ENCODE measurements at regions not wholly inside any gene's neighbourhood (a gene's known extent, or its start where the extent isn't known, plus 50 kb on each side); places are given as distances from the start of the nearest gene placed in this dataset.

GRCh38 chr2:8087480-8087840 is 594.4 kb upstream of the ID2 start:
- WGBS, 2 donors (ENCODE audit: low coverage in 1 of 2) = 90 to 95% methylated on average over 2 to 3 of the region's 3 CpGs
- Histone ChIP-seq H3K4me1 (no peaks in the 10 kb centered on the region), H3K36me3 (no peaks in the 10 kb centered on the region), H3K27me3 (no peaks in the 10 kb centered on the region), H3K27ac (no peak overlapping the region), H3K4me3 (no peak overlapping the region), H3K9me3 (no peaks in the 10 kb centered on the region)
- no peak for DNase-seq
- intact Hi-C loops (cut with DNase I; ENCODE audit: low total_unique reads) = no loop called here
- in situ Hi-C loops (cut with MboI; ENCODE audit: low pct_ligation_motif_present in 1 of 4, low pct_unique_long_range_greater_than_20kb in 1 of 4, low sequenced_read_pairs in 3 of 4) = no loop called here
- TF ChIP-seq POLR2AphosphoS5 (IDR thresholded peaks at IDR 0.05) = no peak
- no peak for TF ChIP-seq POLR2A (IDR thresholded peaks at IDR 0.05)
- no peak for TF ChIP-seq CTCF (IDR thresholded peaks at IDR 0.05)
- no peak for TF ChIP-seq EP300 (IDR thresholded peaks at IDR 0.05; ENCODE audit: low read depth)

- no peaks in the 10 kb centered on the region for H3K36me3 ChIP-seq
- intact Hi-C loops (cut with DNase I; ENCODE audit: low total_unique reads) = no loop called here
- H3K4me3 ChIP-seq = no peak overlapping the region
- no peaks in the 10 kb centered on the region for H3K4me1 ChIP-seq
- no peaks in the 10 kb centered on the region for H3K9me3 ChIP-seq
- H3K27me3 ChIP-seq = no peaks in the 10 kb centered on the region
- 95 to 100% methylated on average over 1 of the region's 1 CpG for WGBS, 2 donors (ENCODE audit: low coverage in 1 of 2)
- no peak for DNase-seq
- in situ Hi-C loops (cut with MboI; ENCODE audit: low pct_ligation_motif_present in 1 of 4, low pct_unique_long_range_greater_than_20kb in 1 of 4, low sequenced_read_pairs in 3 of 4) = no loop called here
- TF ChIP-seq CTCF (IDR thresholded peaks at IDR 0.05) = no peak
- TF ChIP-seq POLR2AphosphoS5 (IDR thresholded peaks at IDR 0.05) = no peak
- no peak for TF ChIP-seq EP300 (IDR thresholded peaks at IDR 0.05; ENCODE audit: low read depth)
- TF ChIP-seq POLR2A (IDR thresholded peaks at IDR 0.05) = no peak
- no peak overlapping the region for H3K27ac ChIP-seq
These were observed 593.0 kb upstream of the ID2 start for GRCh38 chr2:8088810-8089209.

GRCh38 chr2:8089596-8089995 is 592.3 kb upstream of the ID2 start:
- DNase-seq = no peak
- TF ChIP-seq POLR2AphosphoS5 (IDR thresholded peaks at IDR 0.05) = no peak
- no peak for TF ChIP-seq POLR2A (IDR thresholded peaks at IDR 0.05)
- no peak for TF ChIP-seq CTCF (IDR thresholded peaks at IDR 0.05)
- H3K27me3 ChIP-seq = no peaks in the 10 kb centered on the region
- WGBS, 2 donors (ENCODE audit: low coverage in 1 of 2) = 77 to 85% methylated on average over 7 of the region's 7 CpGs
- no peaks in the 10 kb centered on the region for H3K36me3 ChIP-seq
- intact Hi-C loops (cut with DNase I; ENCODE audit: low total_unique reads) (no loop called here), in situ Hi-C loops (cut with MboI; ENCODE audit: low pct_ligation_motif_present in 1 of 4, low pct_unique_long_range_greater_than_20kb in 1 of 4, low sequenced_read_pairs in 3 of 4) (no loop called here)
- H3K9me3 ChIP-seq = no peaks in the 10 kb centered on the region
- no peak overlapping the region for H3K4me3 ChIP-seq
- no peak overlapping the region for H3K27ac ChIP-seq
- H3K4me1 ChIP-seq = no peaks in the 10 kb centered on the region

GRCh38 chr2:8090748-8091700 is 590.8 kb upstream of the ID2 start:
- 77 to 85% methylated on average over 4 to 5 of the region's 5 CpGs for WGBS, 2 donors (ENCODE audit: low coverage in 1 of 2)
- peak; percentile 17 for DNase-seq
- no peaks in the 10 kb centered on the region for H3K9me3 ChIP-seq
- no peak overlapping the region for H3K27ac ChIP-seq
- intact Hi-C loops (cut with DNase I; ENCODE audit: low total_unique reads) (no loop called here), in situ Hi-C loops (cut with MboI; ENCODE audit: low pct_ligation_motif_present in 1 of 4, low pct_unique_long_range_greater_than_20kb in 1 of 4, low sequenced_read_pairs in 3 of 4) (no loop called here)
- H3K4me1 ChIP-seq = no peaks in the 10 kb centered on the region
- H3K36me3 ChIP-seq = no peaks in the 10 kb centered on the region
- no peak for TF ChIP-seq CTCF (IDR thresholded peaks at IDR 0.05)
- TF ChIP-seq POLR2A (IDR thresholded peaks at IDR 0.05) = no peak
- no peak for TF ChIP-seq EP300 (IDR thresholded peaks at IDR 0.05; ENCODE audit: low read depth)
- TF ChIP-seq POLR2AphosphoS5 (IDR thresholded peaks at IDR 0.05) = no peak
- H3K4me3 ChIP-seq = no peak overlapping the region
- no peaks in the 10 kb centered on the region for H3K27me3 ChIP-seq
